Right renal pelvis (tissue), 4 donors: ENCODE measurements at regions not wholly inside any gene's neighbourhood (a gene's known extent, or its start where the extent isn't known, plus 50 kb on each side); places are given as distances from the start of the nearest gene placed in this dataset.

Experiments
- DNase-seq, 4 donors: peaks; one replicate each; pipeline ENCODE4 v3.0.0-alpha.2; 2013; ENCODE audit warnings: low read depth in 4 of 4, low spot score in 3 of 4, missing footprints in 1 of 4

- DNase-seq = no peak
These were observed 59.1 kb upstream of the RRP15 start for GRCh38 chr1:218226005-218226404.
